ENCODE measurements at regions not wholly inside any gene's neighbourhood (a gene's known extent, or its start where the extent isn't known, plus 50 kb on each side); places are given as distances from the start of the nearest gene placed in this dataset.
A peak's percentile ranks its signal among the peaks of the same experiment; 100 is the strongest.

- no peak for TF ChIP-seq CTCF (IDR thresholded peaks at IDR 0.05)
- Mint-ChIP-seq H3K36me3 (ENCODE audit: low read depth) (peaks cover 4% of the 10 kb centered on the region), H3K4me3 (ENCODE audit: unreplicated experiment) (no peak overlapping the region), H3K27me3 (ENCODE audit: low read depth) (peaks cover 3% of the 10 kb centered on the region), H3K27ac (ENCODE audit: unreplicated experiment) (no peak overlapping the region), H3K9me3 (ENCODE audit: low read depth) (no peaks in the 10 kb centered on the region), H3K4me1 (ENCODE audit: low read depth) (peaks cover 4% of the 10 kb centered on the region)
- DNase-seq (ENCODE audit: low spot score): no peak
Measured at GRCh38 chr16:85436207-85436606, 176.9 kb upstream of the GSE1 start.

DNA sequence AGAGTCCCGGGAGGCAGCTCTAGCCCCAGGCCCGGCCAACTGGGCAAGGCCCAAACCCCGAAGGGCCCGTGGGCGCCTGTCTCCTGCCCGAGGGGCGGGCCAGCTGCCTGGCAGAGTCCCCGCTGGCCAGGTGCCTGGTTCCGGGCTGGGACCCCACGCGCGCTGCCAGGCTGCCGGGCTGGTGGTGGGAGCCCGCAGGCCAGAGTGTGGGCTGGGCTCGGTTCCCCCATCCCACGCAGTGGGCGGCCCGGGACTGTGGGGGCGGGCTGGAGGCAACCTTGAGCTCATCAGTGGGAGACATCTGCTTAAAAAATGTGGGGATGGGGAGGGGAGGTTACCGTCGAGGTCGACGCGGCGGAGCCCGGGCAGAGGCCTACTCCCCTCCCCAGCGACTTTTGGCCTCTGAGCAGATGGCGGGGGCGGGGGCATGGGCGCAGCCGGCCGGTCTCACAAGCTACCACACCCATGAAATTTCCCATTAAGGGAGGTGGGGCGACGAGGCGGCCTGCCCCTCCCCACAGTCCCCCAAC, 176.4 kb upstream of the GSE1 start:
- H3K36me3 Mint-ChIP-seq (ENCODE audit: low read depth): peaks cover 4% of the 10 kb centered on the region
- no peak for DNase-seq (ENCODE audit: low spot score)
- no peak overlapping the region for H3K27ac Mint-ChIP-seq (ENCODE audit: unreplicated experiment)
- no peaks in the 10 kb centered on the region for H3K9me3 Mint-ChIP-seq (ENCODE audit: low read depth)
- no peak overlapping the region for H3K4me3 Mint-ChIP-seq (ENCODE audit: unreplicated experiment)
- TF ChIP-seq CTCF (IDR thresholded peaks at IDR 0.05): no peak
- H3K4me1 Mint-ChIP-seq (ENCODE audit: low read depth): peaks cover 4% of the 10 kb centered on the region
- H3K27me3 Mint-ChIP-seq (ENCODE audit: low read depth): peaks cover 3% of the 10 kb centered on the region

GRCh38 chr16:85437166-85438052, 175.7 kb upstream of the GSE1 start:
- no peak for DNase-seq (ENCODE audit: low spot score)
- Mint-ChIP-seq H3K4me3 (ENCODE audit: unreplicated experiment) (no peak overlapping the region), H3K4me1 (ENCODE audit: low read depth) (peaks cover 4% of the 10 kb centered on the region), H3K36me3 (ENCODE audit: low read depth) (peaks cover 4% of the 10 kb centered on the region), H3K27ac (ENCODE audit: unreplicated experiment) (no peak overlapping the region), H3K9me3 (ENCODE audit: low read depth) (no peaks in the 10 kb centered on the region), H3K27me3 (ENCODE audit: low read depth) (peaks cover 3% of the 10 kb centered on the region)
- peak; percentile 12 for TF ChIP-seq CTCF (IDR thresholded peaks at IDR 0.05)

DNA sequence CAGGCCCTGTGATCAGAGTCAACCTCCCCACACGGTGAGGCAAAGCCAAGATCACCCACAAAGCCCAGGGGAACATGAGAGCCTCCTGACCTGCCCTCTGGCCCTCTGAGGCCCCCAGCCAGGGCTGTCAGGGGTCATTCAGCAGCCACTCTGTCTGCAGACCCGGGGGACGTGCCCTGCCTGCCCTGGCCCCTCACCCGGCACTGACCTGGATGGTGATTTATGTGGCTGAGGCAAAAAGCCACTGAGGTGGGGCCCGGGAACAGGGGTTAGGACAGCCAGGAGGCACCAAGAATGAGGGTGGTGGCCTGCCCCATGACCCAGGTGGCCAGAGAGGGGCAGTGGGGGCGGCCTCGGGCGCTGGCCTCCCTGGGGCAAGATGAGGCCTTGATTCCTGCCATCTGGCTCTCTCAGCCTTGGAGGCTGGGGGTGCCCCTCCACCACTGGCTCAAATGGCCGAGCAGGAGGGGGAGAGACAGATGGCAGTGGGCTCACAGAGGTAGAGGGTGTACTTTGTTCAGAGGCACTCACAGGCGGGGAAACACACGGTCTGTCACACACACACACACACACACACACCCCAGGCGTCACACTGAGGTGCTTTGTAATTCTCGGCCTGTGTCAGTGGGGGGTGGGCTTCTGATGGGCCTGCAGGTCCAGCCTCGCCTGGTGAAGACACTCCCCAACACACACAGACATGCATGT, 174.0 kb upstream of the GSE1 start:
- no peaks in the 10 kb centered on the region for H3K9me3 Mint-ChIP-seq (ENCODE audit: low read depth)
- peaks cover 4% of the 10 kb centered on the region for H3K4me1 Mint-ChIP-seq (ENCODE audit: low read depth)
- no peak overlapping the region for H3K4me3 Mint-ChIP-seq (ENCODE audit: unreplicated experiment)

More for the DNA sequence above, 174.0 kb upstream of the GSE1 start:
- no peak overlapping the region for H3K27ac Mint-ChIP-seq (ENCODE audit: unreplicated experiment)
- no peak for DNase-seq (ENCODE audit: low spot score)
- no peaks in the 10 kb centered on the region for H3K27me3 Mint-ChIP-seq (ENCODE audit: low read depth)
- no peak for TF ChIP-seq CTCF (IDR thresholded peaks at IDR 0.05)
- no peaks in the 10 kb centered on the region for H3K36me3 Mint-ChIP-seq (ENCODE audit: low read depth)

Data from chondrocyte (in vitro differentiated cells).